Mononuclear cell (primary cell): ENCODE measurements at regions not wholly inside any gene's neighbourhood (a gene's known extent, or its start where the extent isn't known, plus 50 kb on each side); places are given as distances from the start of the nearest gene placed in this dataset.
"Not testable (repeated sequence)": the region's sequence is repeated elsewhere in the genome, so short reads cannot be mapped to it uniquely, and the experiment has no call there.

Experiments
- H3K27me3 ChIP-seq: 2 replicates; pipeline ENCODE4 v1.6.0; 2011; ENCODE audit warnings: low read length, control low read depth; ENCODE audit not compliant: insufficient read depth
- H3K4me1 ChIP-seq: 2 replicates; pipeline ENCODE4 v1.5.1; 2011; ENCODE audit warnings: mild to moderate bottlenecking, low read length, control low read depth; ENCODE audit not compliant: insufficient read depth
- H3K4me3 ChIP-seq: 2 replicates; pipeline ENCODE4 v1.5.1; 2011; ENCODE audit warnings: mild to moderate bottlenecking, low read length, moderate library complexity
- H3K9me3 ChIP-seq: 2 replicates; pipeline ENCODE4 v1.5.1; 2011; ENCODE audit warnings: low read depth, mild to moderate bottlenecking, control low read depth, low read length

- H3K4me3 ChIP-seq, H3K4me1 ChIP-seq, H3K9me3 ChIP-seq, H3K27me3 ChIP-seq: not testable (repeated sequence)
Measured at GRCh38 chrX:67213686-67214085, 330.1 kb upstream of the AR start.

- H3K4me3 ChIP-seq, result no peak overlapping the region
- H3K27me3 ChIP-seq, result no peaks in the 10 kb centered on the region
- no peaks in the 10 kb centered on the region for H3K9me3 ChIP-seq
- H3K4me1 ChIP-seq, result no peaks in the 10 kb centered on the region
Measured at GRCh38 chrX:67207912-67208311, 335.9 kb upstream of the AR start.

GRCh38 chrX:67159437-67159836 is 384.4 kb upstream of the AR start:
- no peaks in the 10 kb centered on the region for H3K9me3 ChIP-seq
- no peaks in the 10 kb centered on the region for H3K4me1 ChIP-seq
- H3K27me3 ChIP-seq, result no peaks in the 10 kb centered on the region
- no peak overlapping the region for H3K4me3 ChIP-seq

- no peak overlapping the region for H3K4me3 ChIP-seq
- no peaks in the 10 kb centered on the region for H3K27me3 ChIP-seq
- H3K4me1 ChIP-seq, result no peaks in the 10 kb centered on the region
- no peaks in the 10 kb centered on the region for H3K9me3 ChIP-seq
Measured at GRCh38 chrX:67114635-67115034, 429.2 kb upstream of the AR start.

GRCh38 chrX:67105758-67106116 is 438.1 kb upstream of the AR start:
- Histone ChIP-seq H3K4me3 (no peak overlapping the region), H3K4me1 (no peaks in the 10 kb centered on the region), H3K9me3 (no peaks in the 10 kb centered on the region), H3K27me3 (no peaks in the 10 kb centered on the region)

- Histone ChIP-seq H3K4me3 (no peak overlapping the region), H3K27me3 (no peaks in the 10 kb centered on the region), H3K4me1 (no peaks in the 10 kb centered on the region), H3K9me3 (no peaks in the 10 kb centered on the region)
Measured at GRCh38 chrX:67104982-67105757, 438.7 kb upstream of the AR start.

- H3K9me3 ChIP-seq, result no peaks in the 10 kb centered on the region
- no peaks in the 10 kb centered on the region for H3K27me3 ChIP-seq
- no peaks in the 10 kb centered on the region for H3K4me1 ChIP-seq
- H3K4me3 ChIP-seq, result no peak overlapping the region
Measured at GRCh38 chrX:67100031-67100884, 443.6 kb upstream of the AR start.

GRCh38 chrX:67094061-67094460 is 449.8 kb upstream of the AR start:
- H3K4me3 ChIP-seq, result no peak overlapping the region
- no peaks in the 10 kb centered on the region for H3K27me3 ChIP-seq
- H3K4me1 ChIP-seq, result no peaks in the 10 kb centered on the region
- no peaks in the 10 kb centered on the region for H3K9me3 ChIP-seq

- Histone ChIP-seq H3K4me3 (no peak overlapping the region), H3K9me3 (no peaks in the 10 kb centered on the region), H3K27me3 (no peaks in the 10 kb centered on the region)
Measured at GRCh38 chrX:67050760-67051159, 411.9 kb upstream of the EDA2R start.

GRCh38 chrX:67044866-67045265 is 406.0 kb upstream of the EDA2R start:
- Histone ChIP-seq H3K27me3 (no peaks in the 10 kb centered on the region), H3K9me3 (no peaks in the 10 kb centered on the region), H3K4me3 (no peak overlapping the region), H3K4me1 (no peaks in the 10 kb centered on the region)

More at GRCh38 chrX:67050760-67051159, 411.9 kb upstream of the EDA2R start:
- no peaks in the 10 kb centered on the region for H3K4me1 ChIP-seq

- no peaks in the 10 kb centered on the region for H3K4me1 ChIP-seq
- H3K4me3 ChIP-seq, result no peak overlapping the region
- no peaks in the 10 kb centered on the region for H3K9me3 ChIP-seq
- H3K27me3 ChIP-seq, result no peaks in the 10 kb centered on the region
Measured at GRCh38 chrX:67044029-67044653, 405.3 kb upstream of the EDA2R start.

- Histone ChIP-seq H3K27me3 (no peaks in the 10 kb centered on the region), H3K4me1 (no peaks in the 10 kb centered on the region), H3K9me3 (no peaks in the 10 kb centered on the region), H3K4me3 (no peak overlapping the region)
Measured at GRCh38 chrX:67004451-67004850, 365.6 kb upstream of the EDA2R start.

GRCh38 chrX:66994729-66995128 is 355.9 kb upstream of the EDA2R start:
- H3K27me3 ChIP-seq, result no peaks in the 10 kb centered on the region
- H3K9me3 ChIP-seq, result no peaks in the 10 kb centered on the region
- no peak overlapping the region for H3K4me3 ChIP-seq
- no peaks in the 10 kb centered on the region for H3K4me1 ChIP-seq

- H3K27me3 ChIP-seq, H3K9me3 ChIP-seq, H3K4me1 ChIP-seq, H3K4me3 ChIP-seq: not testable (repeated sequence)
Measured at GRCh38 chrX:66992077-66992476, 353.2 kb upstream of the EDA2R start.

- Histone ChIP-seq H3K4me3 (no peak overlapping the region), H3K27me3 (no peaks in the 10 kb centered on the region), H3K4me1 (no peaks in the 10 kb centered on the region), H3K9me3 (no peaks in the 10 kb centered on the region)
Measured at GRCh38 chrX:66988331-66988730, 349.5 kb upstream of the EDA2R start.
